ENCODE measurements at regions not wholly inside any gene's neighbourhood (a gene's known extent, or its start where the extent isn't known, plus 50 kb on each side); places are given as distances from the start of the nearest gene placed in this dataset.

- DNase-seq, result no peak
Measured at GRCh38 chr9:16203729-16204573, 651.1 kb downstream of the CCDC171 start.

- DNase-seq, result no peak
Measured at GRCh38 chr9:16205455-16205854, 652.6 kb downstream of the CCDC171 start.

- no peak for DNase-seq
Measured at GRCh38 chr9:16206518-16206917, 653.7 kb downstream of the CCDC171 start.

- DNase-seq, result peak; percentile 63 to 78
Measured at GRCh38 chr9:16207161-16207560, 654.3 kb downstream of the CCDC171 start.

- DNase-seq, result no peak
Measured at GRCh38 chr9:16210440-16210839, 657.6 kb downstream of the CCDC171 start.

- no peak for DNase-seq
Measured at GRCh38 chr9:16211946-16212345, 658.5 kb downstream of the BNC2 start.

- DNase-seq, result peak in 1 of 2 experiments; percentile 28
Measured at GRCh38 chr9:16213781-16214515, 656.5 kb downstream of the BNC2 start.

GRCh38 chr9:16214677-16215352 is 655.7 kb downstream of the BNC2 start:
- DNase-seq, result no peak

- DNase-seq, result no peak
Measured at GRCh38 chr9:16215353-16215680, 655.2 kb downstream of the BNC2 start.

GRCh38 chr9:16217943-16218701 is 652.3 kb downstream of the BNC2 start:
- no peak for DNase-seq

- peak in 1 of 2 experiments; percentile 33 for DNase-seq
Measured at GRCh38 chr9:16221366-16221765, 649.1 kb downstream of the BNC2 start.

- DNase-seq, result no peak
Measured at GRCh38 chr9:16221822-16222547, 648.5 kb downstream of the BNC2 start.

GRCh38 chr9:16223074-16223871 is 647.2 kb downstream of the BNC2 start:
- peak; percentile 12 to 62 for DNase-seq

- peak in 1 of 2 experiments; percentile 39 for DNase-seq
Measured at GRCh38 chr9:16230731-16231130, 639.7 kb downstream of the BNC2 start.

- DNase-seq, result no peak
Measured at GRCh38 chr9:16236311-16236710, 634.2 kb downstream of the BNC2 start.

- DNase-seq, result no peak
Measured at GRCh38 chr9:16236882-16237281, 633.6 kb downstream of the BNC2 start.

GRCh38 chr9:16238623-16239138 is 631.8 kb downstream of the BNC2 start:
- DNase-seq, result no peak

GRCh38 chr9:16241231-16241630 is 629.2 kb downstream of the BNC2 start:
- DNase-seq, result no peak

- DNase-seq, result no peak
Measured at GRCh38 chr9:16243798-16244197, 626.7 kb downstream of the BNC2 start.

GRCh38 chr9:16245756-16246440 is 624.6 kb downstream of the BNC2 start:
- DNase-seq, result no peak
